Calu3 (cell line): ENCODE measurements at regions not wholly inside any gene's neighbourhood (a gene's known extent, or its start where the extent isn't known, plus 50 kb on each side); places are given as distances from the start of the nearest gene placed in this dataset.

Experiments used
- BruUV-seq: library from RNA; stranded (reverse); fragments of 400-500 nt; replicated peaks from 2 replicates; lab custom pipeline; 2021; lab: Mats Ljungman, UMichigan
- CTCF ChIA-PET: fragments of 300-600 bp; sonication (Branson Sonifier 250); formaldehyde crosslinking; loops from one replicate; lab custom pipeline; 2022; ENCODE audit warnings: antibody characterized with exemption; lab: Charles Lee
- DNase-seq: peaks from one replicate; pipeline ENCODE4 v3.0.0; 2022
- H3K27ac Mint-ChIP-seq: one replicate; pipeline ENCODE4 v1.8.0; 2022; ENCODE audit warnings: mixed read lengths; ENCODE audit not compliant: unreplicated experiment
- H3K27me3 Mint-ChIP-seq: one replicate; pipeline ENCODE4 v1.8.0; 2022; ENCODE audit warnings: mixed read lengths; ENCODE audit not compliant: unreplicated experiment
- H3K36me3 Mint-ChIP-seq: one replicate; pipeline ENCODE4 v1.8.0; 2022; ENCODE audit warnings: mild to moderate bottlenecking, moderate library complexity, mixed read lengths; ENCODE audit not compliant: insufficient read depth, unreplicated experiment
- H3K4me1 Mint-ChIP-seq: one replicate; pipeline ENCODE4 v1.8.0; 2022; ENCODE audit warnings: mild to moderate bottlenecking, low read depth, mixed read lengths; ENCODE audit not compliant: unreplicated experiment
- H3K4me3 Mint-ChIP-seq: one replicate; pipeline ENCODE4 v1.8.0; 2022; ENCODE audit warnings: mild to moderate bottlenecking, low read depth, moderate library complexity, mixed read lengths; ENCODE audit not compliant: unreplicated experiment
- H3K9me3 Mint-ChIP-seq: one replicate; pipeline ENCODE4 v1.8.0; 2022; ENCODE audit warnings: low read depth, mixed read lengths; ENCODE audit not compliant: unreplicated experiment
- CTCF ChIP-seq: fragments of 200-600 bp; IDR thresholded peaks from one replicate; pipeline ENCODE4 v1.8.0; 2022; ENCODE audit warnings: antibody characterized with exemption; ENCODE audit not compliant: unreplicated experiment
- intact Hi-C: fragments of 100-400 bp; cut with micrococcal nuclease; formaldehyde crosslinking; loops from one replicate; pipeline ENCODE4 v1.10.0; 2022; ENCODE audit not compliant: unreplicated experiment

DNA sequence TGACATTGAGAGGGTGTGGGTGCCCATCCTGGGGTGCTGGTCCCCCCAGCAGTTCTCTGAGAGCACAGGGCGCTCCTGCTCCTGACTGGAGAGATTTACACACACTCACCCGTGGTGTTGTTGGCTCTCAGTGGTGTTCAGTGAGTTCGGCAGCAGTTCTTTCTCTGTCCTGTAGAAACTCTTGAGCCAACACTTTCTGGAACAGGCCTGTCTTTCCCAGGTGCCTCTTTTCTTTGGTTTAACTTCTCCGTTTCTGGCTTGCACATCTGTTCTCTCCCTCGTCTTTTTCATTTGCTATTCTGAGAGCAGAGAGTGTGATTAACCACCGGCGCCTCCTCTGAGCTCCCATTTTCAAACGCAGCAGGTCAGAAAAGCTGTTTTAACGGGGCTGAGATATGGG, 284.5 kb downstream of the IRX2 start:
- Mint-ChIP-seq H3K4me3 (no peak overlapping the region), H3K4me1 (no peaks in the 10 kb centered on the region), H3K36me3 (no peaks in the 10 kb centered on the region), H3K27ac (no peak overlapping the region), H3K27me3 (no peaks in the 10 kb centered on the region), H3K9me3 (peaks cover 8% of the 10 kb centered on the region)
- BruUV-seq: no TSS peak
- CTCF ChIA-PET: no interaction called here
- DNase-seq: no peak
- intact Hi-C loops: no loop called here
- no peak for TF ChIP-seq CTCF

DNA sequence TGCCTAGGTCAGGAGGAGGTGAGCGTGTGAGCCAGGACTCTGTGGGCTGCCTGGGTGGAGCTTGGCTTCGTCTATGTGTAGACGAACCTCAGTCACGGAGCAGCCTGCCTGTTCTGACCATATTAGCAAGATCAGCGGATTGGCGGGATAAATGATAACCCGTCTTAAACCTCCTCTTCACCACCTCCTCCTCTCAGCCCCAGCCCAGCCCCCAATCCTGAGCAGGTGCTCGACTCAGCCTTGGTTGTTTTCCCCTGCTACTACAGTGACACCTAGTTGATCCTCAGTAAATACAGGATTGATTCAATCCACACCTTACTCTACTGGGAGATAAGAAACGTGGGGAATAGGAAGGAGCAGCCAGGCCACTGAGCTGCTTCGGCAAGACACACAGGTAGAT, 286.1 kb downstream of the IRX2 start:
- no peak overlapping the region for H3K4me3 Mint-ChIP-seq
- no peaks in the 10 kb centered on the region for H3K4me1 Mint-ChIP-seq
- BruUV-seq: no TSS peak
- intact Hi-C loops: no loop called here
- H3K27ac Mint-ChIP-seq: no peak overlapping the region
- CTCF ChIA-PET: no interaction called here
- DNase-seq: no peak
- H3K27me3 Mint-ChIP-seq: no peaks in the 10 kb centered on the region
- H3K36me3 Mint-ChIP-seq: no peaks in the 10 kb centered on the region
- peaks cover 15% of the 10 kb centered on the region for H3K9me3 Mint-ChIP-seq
- TF ChIP-seq CTCF: no peak

- Mint-ChIP-seq H3K4me3 (no peak overlapping the region), H3K4me1 (no peaks in the 10 kb centered on the region), H3K9me3 (peaks cover 15% of the 10 kb centered on the region), H3K36me3 (no peaks in the 10 kb centered on the region), H3K27me3 (no peaks in the 10 kb centered on the region), H3K27ac (no peak overlapping the region)
- CTCF ChIA-PET: no interaction called here
- no TSS peak for BruUV-seq
- intact Hi-C loops: no loop called here
- TF ChIP-seq CTCF: no peak
- DNase-seq: no peak
These were observed 287.3 kb downstream of the IRX2 start for GRCh38 chr5:2464141-2464540.

GRCh38 chr5:2461701-2462691, 289.5 kb downstream of the IRX2 start:
- H3K4me1 Mint-ChIP-seq: no peaks in the 10 kb centered on the region
- no TSS peak for BruUV-seq
- intact Hi-C loops: no loop called here
- no peaks in the 10 kb centered on the region for H3K36me3 Mint-ChIP-seq
- DNase-seq: no peak
- H3K27me3 Mint-ChIP-seq: no peaks in the 10 kb centered on the region
- no peak overlapping the region for H3K4me3 Mint-ChIP-seq
- CTCF ChIA-PET: no interaction called here
- no peak for TF ChIP-seq CTCF
- peaks cover 14% of the 10 kb centered on the region for H3K9me3 Mint-ChIP-seq
- H3K27ac Mint-ChIP-seq: no peak overlapping the region
